AG08396 (cell line): ENCODE measurements at regions not wholly inside any gene's neighbourhood (a gene's known extent, or its start where the extent isn't known, plus 50 kb on each side); places are given as distances from the start of the nearest gene placed in this dataset.

Experiments used
- DNase-seq: peaks from one replicate; pipeline ENCODE4 v3.0.0; 2012; ENCODE audit warnings: low spot score, mixed read lengths

DNA sequence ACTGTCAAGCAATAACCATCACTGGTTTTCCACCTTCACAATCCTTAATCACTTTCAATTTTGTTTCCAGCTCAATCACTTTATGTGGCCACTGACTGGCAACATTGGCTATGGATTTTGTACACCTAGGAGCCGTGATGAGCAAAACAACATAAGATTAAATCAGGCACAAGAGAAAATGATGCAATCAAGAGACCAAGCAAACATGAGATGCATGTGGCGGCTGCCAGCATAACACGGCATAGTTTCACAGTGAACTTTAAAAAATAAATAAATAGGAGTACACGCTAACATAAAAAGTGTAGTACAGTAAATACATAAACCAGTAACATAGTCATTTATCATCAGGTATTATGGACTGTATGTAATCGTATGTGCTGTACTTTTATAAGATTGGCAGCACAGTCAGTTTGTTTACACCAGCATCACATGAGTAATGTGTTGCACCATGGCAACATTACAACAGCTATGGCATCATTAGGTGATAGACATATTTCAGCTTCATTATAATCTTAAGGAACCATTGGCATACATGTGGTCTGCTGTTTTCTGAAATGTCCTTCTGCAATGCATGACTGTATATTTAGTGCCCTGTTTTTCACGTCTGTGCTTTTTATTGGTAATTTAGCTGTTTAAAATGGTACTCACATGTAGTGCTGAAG lies 83.3 kb upstream of the PRDM11 start:
- no peak for DNase-seq

DNA sequence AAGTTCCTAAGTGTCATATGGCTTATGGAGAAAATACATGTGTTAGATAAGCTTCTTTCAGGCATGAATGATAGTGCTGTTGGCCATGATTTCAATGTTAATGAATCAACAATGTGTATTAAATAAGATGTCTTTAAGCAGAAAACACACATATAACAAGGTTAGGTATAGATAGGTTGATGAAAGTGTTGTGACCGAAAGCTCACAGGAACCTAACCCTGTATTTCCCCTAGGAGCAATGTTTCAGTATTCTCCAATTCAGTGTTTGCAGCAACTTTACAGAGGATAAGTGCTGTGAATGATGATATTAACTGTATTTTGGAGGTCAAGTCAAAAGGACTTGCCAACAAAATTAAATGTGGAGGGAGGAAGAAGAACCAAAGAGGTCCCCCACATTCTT lies 82.8 kb upstream of the PRDM11 start:
- DNase-seq, result no peak

GRCh38 chr11:45067966-45068365 lies 78.5 kb upstream of the PRDM11 start:
- no peak for DNase-seq

DNA sequence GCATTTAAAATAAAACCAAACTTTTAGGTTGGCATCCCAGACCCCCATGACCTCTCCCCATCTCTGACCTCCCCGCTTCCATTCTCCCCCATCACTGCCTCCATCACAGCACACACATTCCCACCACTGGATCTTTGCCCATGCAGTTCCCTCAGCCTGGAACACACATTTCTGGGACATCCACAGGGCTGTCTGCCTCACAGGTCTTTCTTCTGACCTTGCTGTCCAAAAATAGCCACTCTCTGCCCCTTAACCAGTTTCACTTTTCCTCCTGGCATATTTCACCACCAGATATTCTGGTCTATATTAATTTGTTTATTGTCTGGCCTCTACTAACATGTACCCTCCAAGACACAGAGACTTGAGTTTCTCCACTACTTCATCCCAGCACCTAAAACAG lies 75.2 kb upstream of the PRDM11 start:
- DNase-seq, result no peak

DNA sequence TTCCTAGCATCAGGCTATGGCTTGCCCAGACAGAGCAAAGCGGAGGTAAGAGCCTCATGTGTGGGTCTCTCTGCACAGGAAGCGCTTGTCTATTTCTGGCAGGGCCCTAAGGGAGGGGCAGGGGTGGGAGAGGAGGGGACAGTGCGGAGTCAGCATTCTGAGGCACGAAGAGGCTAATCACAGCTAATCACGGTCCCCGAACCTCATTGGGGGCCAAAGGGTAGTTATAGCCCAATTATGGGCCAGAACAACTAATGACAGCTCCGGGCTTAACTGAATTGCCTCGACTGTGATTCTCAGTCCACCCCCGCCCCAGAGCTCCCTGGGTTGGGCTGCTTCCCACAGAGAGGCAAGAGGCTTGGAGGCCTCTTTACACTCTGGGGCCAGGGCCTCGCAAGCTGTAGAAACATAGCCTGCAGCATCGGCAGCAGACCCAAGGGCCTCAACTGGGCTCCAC lies 72.7 kb upstream of the PRDM11 start:
- no peak for DNase-seq

DNA sequence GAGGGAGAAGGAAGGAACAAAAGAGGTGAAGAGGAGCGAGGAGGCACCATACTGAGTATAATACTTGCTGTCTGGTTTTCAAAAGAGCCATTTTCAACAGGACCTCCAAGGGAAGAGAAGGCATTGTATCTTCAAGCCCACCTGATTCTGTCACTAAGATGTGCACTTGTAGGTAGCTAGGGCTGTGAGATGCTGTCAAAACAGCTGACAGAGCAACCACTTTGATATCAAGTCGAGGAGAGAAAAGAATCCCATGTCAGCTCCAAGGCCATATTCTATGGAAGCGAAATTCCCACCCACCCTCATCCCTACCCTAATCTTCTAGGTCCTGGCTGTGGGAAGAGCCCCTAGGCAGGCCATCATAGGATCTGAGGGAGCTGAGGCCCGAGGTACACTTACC lies 70.9 kb upstream of the PRDM11 start:
- no peak for DNase-seq

DNA sequence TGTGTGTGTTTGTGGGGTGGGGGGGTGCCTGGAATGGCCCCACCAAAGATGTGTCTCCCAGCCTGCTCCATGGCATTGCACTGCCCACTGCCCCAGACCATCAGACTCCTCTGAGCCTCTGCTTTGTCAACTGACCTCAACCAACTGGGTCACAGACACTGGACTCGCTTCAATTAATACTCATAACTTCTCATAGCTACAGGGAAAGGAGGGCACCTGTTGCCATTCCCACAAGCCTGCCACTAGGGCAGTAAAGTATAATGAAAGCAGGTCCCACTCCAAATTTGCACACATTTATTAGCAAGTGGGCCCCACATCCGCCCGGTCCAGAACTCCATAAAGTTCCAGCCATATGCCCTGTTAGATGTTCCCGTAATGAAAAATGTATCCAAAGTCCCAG lies 70.5 kb upstream of the PRDM11 start:
- DNase-seq, result no peak

GRCh38 chr11:45076761-45077160 lies 69.7 kb upstream of the PRDM11 start:
- DNase-seq, result no peak

DNA sequence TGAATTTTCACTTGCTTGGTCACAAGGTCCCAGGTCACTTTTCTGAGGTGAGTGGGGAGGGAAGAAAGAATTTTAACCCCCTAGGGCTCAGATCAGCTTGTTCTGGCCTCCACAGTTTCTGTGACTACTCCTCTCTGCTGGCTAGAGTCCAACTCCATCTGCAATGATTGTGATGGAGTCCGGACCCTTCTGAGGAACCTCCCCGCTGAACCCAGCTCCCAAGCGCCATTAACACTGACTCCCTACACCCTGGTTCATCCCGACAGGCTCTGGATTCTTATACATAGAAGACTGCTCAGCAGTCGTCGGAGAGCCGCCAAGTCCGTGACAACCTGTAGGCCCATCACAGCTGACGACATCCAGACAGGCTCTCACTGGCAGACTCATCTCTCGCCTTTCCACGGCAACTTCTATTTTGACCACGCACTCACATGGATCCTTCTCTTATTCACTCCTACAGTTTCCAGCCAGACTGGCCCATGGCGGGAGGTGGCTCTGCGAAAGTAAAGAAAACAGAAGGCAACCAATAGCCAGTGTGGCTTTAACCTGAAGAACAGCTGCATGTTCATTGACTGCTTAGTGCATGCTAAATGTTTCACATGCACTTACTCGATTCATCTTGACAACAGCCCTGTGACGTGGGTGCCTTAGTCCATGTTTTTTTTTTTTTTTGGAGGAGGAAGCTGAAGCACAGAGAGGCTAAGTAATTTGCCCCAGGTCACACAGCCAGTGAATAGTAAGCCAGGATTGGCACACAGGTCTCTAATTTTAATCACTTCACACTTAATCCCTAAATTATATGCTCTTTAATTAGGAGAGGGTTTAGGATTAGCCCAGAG lies 68.0 kb upstream of the PRDM11 start:
- no peak for DNase-seq

GRCh38 chr11:45079075-45079444 lies 67.4 kb upstream of the PRDM11 start:
- DNase-seq, result no peak

DNA sequence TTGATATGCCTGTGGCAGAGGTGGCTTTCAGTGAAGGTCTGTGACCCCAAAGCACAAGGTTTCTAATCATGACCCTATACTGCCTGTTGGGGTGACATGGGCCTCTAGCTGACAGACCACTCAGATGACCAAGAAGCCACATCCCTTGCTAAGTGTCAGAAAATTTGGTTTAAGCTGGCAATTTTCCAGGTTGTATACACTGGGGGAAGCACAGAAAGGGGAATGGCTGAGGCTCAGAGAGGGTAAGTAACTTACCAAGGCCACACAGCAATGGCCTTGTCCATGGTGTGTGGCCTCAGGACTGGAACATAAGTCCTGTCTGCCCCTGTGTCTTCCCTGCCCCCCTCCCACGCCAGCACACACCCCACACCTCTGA lies 66.9 kb upstream of the PRDM11 start:
- no peak for DNase-seq

- no peak for DNase-seq
Measured at GRCh38 chr11:45079943-45080719, 66.3 kb upstream of the PRDM11 start.

GRCh38 chr11:45082744-45083543 lies 63.5 kb upstream of the PRDM11 start:
- no peak for DNase-seq

DNA sequence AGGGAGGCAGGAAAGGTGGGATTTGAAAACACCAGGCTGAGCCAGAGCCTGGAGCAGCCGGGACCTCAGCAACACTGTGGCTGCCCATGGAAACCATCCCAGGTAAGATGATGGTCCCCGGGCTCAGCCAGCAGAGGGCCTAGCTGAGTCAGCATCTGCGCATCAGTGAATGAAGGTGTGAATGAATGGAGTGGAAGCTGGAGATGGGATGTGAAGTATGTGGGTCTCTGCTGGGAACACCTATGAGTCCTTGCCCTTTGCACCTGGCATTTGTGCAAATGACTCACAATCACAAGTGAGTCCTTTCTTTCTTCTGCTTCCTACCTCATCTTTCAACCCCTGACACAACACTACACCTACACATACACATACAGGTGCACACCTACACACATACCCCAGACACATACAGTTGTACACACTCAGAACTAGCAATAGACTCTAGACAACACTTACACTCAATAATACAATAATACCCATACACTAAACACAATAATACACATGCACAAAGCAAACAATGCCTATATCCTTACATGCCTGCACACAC lies 62.8 kb upstream of the PRDM11 start:
- DNase-seq, result no peak

- no peak for DNase-seq
Measured at GRCh38 chr11:45085646-45086501, 60.6 kb upstream of the PRDM11 start.

GRCh38 chr11:45086526-45086925 lies 59.9 kb upstream of the PRDM11 start:
- no peak for DNase-seq

DNA sequence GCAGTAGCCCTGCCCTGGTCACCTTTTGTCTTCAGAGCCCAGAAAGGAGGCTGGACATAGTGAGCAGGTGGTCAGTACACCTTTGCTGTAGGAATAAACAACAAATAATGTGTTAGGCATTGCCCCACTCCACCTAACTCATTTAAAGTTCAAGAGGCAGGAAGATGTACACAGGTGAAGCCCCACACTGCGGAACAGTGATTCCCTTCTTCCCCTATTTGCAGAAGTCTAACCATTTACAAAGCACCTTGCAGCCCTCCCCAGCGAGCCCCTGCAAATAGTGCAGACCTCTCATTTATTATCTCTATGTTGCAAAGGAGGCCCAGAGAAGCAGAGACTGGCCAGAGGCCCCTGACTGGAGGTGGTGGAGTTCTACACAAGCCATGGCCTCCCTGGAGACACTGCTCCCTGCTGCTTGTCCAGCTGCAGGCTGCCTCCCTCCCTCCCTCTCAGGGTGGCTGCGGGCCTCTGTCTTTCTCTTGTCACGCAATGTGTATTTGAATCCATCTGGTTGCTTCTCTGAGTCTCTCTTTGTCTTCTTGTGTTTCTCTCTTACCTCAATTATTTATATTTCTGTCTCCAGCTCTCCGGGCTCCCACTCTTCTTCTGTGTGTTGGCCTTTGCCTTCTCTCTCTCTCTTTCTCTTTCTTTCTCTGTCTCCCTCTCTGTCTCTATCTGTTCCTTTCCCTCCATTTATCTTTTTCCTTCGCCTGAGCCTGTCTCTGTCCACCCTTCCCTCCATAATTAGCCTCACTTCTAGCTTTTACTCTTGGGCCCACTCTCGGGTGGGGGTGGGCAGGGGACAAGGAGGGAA lies 59.1 kb upstream of the PRDM11 start:
- DNase-seq, result peak; percentile 39

- DNase-seq, result no peak
Measured at GRCh38 chr11:45087900-45088160, 58.6 kb upstream of the PRDM11 start.

DNA sequence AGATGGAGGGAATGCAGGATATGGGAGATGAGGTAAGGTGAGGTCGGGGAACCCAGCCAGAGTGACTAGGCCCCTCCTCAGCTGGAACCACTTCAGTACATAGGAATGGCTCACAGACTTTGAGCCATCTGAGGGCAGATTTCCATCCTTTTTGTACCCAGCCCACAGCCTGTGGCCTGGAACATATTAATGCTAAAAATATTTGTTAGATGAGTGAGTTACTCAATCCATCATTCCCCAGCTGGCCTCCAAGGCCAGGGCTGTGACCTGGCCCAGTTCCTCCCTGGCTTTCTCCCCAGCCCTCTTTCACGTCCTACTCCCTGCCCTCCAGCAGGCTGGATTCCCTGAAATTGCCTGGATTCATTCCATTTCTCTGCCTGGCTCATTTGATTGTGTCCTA lies 57.2 kb upstream of the PRDM11 start:
- DNase-seq, result peak; percentile 82
